ENCODE measurements at regions not wholly inside any gene's neighbourhood (a gene's known extent, or its start where the extent isn't known, plus 50 kb on each side); places are given as distances from the start of the nearest gene placed in this dataset.
"Not testable (repeated sequence)": the region's sequence is repeated elsewhere in the genome, so short reads cannot be mapped to it uniquely, and the experiment has no call there.

DNA sequence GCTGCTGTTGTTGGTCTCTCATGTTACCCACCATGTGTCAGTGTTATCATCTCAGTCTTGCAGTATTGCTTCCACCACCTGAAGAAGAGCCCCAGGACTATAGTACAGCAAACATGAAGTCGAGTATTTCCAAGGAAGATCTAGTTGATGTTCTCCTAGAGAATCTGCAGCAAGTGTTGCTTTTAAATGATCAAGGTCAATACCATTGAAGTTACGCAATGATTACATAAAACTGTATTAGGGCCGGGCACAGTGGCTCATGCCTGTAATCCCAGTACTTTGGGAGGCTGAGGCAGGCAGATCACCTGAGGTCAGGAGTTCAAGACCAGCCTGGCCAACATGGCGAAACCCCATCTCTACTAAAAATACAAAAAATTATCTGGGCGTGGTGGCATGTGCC lies 173.9 kb downstream of the TJP1 start:
- DNase-seq (ENCODE audit: low spot score) = not testable (repeated sequence)

DNA sequence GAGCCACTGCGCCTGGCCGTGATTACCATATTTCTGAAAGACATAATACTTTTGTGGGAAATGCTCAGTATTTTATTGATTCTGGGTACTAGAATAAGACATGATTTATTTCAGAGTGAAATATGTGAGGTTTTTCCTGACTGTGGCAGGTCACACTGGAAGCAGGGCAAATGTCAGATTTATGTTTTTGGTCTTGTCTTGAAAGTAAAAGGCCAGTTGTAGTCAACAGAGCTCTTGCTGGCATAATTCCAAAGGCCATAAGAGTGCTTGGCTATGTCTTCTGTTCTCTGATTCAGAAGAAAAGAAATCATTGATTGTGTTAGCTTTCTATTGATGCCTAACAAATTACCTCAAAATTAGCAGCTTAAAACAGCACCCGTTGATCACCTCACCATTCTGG lies 176.4 kb downstream of the TJP1 start:
- no peak for DNase-seq (ENCODE audit: low spot score)

DNA sequence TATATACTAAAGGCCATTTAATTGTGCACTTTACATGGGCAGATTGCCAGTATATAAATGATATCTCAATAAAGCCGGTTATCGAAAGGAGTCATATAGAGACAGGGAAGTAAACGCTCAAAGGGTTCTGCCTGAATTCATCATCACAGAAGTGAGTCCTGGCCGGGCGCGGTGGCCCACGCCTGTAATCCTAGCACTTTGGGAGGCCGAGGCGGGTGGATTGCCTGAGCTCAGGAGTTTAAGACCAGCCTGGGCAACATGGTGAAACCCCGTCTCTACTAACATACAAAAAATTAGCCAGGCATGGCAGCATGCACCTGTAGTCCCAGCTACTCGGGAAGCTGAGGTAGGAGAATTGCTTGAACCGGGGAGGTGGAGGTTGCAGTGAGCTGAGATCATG lies 177.9 kb downstream of the TJP1 start:
- not testable (repeated sequence) for DNase-seq (ENCODE audit: low spot score)

DNA sequence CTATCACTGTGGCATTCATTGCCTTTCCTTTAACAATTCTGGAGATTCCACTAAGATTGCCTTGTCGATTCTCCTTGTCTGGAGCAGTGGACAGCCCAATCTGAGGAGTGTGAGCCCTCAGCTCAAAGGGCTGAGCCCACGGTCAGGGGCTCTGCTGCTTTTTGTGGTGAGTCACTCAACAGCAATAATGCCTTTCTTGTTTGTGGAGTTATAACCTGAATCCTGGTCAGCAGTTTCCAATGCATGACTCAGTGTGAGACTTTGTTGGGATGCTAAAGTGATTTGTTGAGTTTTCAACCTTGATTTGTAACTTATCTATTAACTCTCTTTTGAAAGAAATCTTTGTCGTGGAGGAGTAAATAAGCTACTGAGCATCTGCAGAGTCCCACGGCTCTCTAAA lies 183.5 kb downstream of the TJP1 start:
- DNase-seq (ENCODE audit: low spot score) = no peak

DNA sequence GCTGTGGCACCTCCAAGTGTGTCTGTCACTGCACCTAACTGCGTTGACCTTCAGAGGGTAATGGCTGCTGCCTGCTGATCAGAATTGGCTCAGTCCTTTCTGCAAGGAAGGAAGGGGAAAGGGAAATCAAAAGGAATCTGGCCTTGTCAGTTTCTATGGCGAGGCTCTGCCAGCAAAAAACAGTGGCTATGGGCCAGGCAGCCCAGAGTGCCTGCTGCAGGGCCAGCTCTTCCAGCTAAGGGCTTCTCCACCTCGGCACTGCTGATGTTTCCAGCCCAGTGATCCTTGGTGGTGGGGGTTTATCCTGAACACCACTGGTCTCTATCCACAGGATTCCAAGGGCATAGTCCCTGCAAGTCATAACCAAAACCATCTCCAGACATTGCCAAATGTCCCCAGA lies 184.3 kb downstream of the TJP1 start:
- DNase-seq (ENCODE audit: low spot score) = no peak

DNA sequence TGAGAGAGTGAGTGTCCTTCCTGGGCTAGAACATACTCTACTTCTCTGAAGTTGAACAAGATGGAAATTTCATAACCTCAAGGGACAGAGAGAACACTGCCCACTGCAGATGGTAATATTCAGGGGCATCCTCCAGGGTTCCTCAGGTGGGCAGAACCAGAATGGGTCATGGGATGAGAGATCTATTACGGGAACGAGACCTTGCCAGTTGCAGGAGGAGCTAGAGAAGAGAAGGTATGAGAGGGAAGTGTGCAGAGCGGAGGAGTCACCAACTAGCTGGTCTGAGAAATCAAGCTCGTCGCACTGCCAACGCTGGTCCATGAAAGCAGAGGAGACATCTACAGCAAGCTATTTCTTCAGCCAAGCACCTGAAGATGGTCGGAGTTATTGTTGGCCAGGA lies 184.7 kb downstream of the TJP1 start:
- DNase-seq (ENCODE audit: low spot score) = no peak

DNA sequence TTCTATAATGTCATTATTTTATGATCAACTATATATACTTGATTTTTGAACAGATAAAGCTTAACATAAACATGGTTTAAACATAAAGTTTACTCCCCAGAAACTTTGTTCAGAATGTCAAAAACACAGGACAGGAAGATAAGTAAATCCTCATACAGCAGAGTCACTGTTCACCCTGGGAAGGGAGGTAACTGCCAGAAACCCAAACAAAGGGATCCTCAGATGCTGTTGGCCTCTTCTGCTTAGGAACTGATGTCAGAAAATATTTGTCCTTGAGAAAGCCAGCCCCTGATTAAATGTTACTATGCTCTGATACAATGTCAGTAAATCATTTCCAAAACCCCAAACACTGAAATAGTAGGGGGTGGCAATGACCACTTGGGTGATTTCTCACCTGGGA lies 185.3 kb downstream of the TJP1 start:
- no peak for DNase-seq (ENCODE audit: low spot score)

DNA sequence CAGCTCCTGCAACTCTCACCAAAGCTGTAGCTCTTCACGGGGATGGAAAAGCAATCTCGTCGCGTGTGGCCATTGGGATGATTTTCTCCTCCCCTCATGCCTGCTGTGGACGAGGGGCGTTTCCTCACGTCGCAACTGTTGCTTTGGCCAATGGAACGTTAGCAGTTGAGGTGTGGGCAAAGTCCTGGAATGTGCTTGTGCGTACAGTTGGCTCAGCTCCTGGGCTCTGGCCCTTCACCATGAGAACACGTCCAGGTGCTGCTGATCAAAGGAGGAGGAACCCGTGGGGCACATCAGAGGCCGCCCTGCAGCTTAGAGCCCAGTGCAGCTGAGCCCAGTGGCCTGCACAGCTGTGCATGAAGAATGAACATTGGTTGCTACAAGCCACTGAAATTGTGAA lies 186.1 kb downstream of the TJP1 start:
- no peak for DNase-seq (ENCODE audit: low spot score)

DNA sequence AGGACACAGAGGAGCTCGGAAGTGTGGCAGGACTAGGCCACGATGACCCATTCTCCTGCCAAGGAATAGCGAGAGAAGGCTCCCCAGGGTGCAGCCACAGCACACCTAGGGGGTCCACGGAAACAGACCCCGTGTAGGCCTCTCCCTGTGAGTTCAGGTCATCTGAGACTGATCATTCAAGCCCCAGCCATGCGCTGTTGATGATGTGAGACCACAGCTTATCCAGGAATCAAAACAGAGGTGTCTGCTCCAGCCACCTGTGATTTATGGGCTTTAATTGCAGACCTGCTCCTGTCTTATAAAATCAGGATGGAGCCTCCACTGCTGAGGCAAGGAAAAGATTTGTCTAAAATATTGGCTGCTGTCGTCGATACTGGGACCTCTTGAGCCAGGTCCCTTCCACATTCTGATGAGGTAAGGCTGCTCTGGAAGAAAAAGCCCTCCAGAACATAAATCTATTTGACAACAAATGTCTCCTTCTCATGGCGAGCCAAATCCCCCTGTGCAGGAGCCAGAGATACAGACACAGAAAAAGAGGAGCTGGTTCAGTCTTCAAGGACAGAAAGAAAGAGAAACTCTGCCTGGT lies 186.7 kb downstream of the TJP1 start:
- no peak for DNase-seq (ENCODE audit: low spot score)

DNA sequence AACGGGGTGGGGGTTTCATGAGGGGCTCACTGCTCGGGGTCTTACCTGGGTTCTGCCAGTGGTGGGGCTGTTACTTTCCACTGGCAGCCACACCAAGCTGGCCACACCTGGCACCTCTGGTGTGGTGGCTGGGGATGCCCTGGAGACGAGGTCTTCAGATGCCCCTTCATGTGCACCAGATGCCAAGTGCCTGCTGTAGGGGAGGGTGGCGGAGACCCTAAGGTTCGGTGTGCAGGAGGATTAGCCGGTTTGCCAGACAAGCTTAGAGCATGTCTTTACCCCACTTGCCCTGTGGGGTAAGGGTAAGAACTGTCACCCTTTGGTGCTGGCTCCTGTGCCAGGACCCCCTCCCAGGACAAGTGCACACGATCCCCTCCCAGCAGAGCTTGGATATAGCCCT lies 188.3 kb downstream of the TJP1 start:
- no peak for DNase-seq (ENCODE audit: low spot score)

DNA sequence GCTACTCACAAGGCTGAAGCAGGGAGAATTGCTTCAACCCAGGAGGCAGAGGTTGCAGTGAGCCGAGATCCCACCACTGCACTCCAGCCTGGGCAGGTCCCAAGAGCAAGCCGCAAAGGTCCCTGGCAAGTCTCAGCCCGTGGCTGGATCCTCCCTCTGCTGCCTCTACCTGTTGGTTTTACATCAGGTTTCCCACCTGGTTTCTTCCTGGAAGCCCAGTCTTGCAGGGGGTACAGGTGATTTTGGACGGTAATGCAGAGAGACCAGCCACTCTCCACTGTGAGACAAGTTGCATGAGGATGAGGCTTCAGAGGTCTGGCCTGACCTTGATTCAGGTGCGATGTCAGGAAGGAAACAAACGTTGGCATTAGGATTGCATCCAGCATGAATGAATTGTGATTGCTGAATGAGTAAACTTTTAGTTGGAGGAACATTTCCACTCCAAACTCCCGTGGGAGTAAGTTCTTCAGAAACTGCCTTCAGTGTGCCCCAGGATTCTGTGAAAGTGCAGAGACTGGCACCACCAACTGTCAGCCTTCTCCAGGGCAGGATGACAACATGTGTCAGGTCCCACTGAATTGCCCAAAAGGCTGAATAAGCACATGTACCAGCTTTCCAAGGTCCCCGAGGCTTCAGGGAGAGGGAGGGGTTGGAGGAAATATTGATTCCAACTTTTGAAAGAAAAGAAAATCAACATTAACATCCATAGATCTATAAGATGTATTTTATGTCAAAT lies 189.4 kb downstream of the TJP1 start:
- no peak for DNase-seq (ENCODE audit: low spot score)

DNA sequence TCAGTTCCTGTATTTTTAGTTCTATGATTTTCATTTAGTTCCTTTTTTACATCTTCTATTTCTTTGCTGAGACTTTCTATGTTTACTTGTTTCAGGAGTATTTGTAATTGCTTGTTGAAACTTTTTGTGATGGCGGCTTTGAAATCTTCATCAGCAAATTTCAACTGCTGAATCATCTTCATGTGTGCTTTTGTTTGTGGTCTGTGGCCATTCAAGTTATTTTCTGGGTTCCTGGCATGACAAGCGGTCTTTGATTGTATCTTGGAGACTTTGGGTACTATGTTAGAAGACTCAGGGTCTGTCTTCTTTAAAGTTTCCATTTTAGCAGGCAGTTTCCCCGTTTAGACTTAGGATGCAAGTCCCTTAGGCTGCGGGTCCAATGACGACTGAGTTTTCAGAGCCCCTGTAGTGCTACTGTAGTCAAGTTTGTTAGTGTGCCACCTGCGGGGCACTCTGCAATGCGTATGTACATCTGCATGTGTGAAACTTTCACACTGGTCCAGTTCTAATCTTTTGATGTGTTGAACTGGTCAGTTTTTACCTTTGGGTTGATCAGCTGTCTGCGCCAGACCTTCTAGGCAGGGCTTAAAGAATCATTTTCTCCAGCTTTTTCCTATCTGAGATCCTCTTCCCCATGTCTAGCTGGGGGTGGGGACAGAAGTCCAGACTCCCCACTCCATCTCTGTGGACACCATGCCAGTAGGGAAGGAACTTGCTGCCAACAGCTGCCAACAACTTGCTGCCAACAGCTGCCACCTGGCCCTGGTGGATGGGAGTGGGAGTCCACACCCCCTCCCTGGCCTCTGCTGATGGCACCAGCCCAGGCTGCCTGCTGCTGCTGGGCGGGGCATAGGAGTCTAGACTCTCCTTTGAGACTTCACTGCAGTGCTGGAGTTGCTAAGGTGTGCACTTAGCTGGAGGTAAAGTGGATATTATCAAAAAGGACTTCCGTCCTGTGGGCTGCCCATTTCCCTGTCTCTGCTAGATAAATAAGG lies 190.9 kb downstream of the TJP1 start:
- DNase-seq (ENCODE audit: low spot score) = no peak

DNA sequence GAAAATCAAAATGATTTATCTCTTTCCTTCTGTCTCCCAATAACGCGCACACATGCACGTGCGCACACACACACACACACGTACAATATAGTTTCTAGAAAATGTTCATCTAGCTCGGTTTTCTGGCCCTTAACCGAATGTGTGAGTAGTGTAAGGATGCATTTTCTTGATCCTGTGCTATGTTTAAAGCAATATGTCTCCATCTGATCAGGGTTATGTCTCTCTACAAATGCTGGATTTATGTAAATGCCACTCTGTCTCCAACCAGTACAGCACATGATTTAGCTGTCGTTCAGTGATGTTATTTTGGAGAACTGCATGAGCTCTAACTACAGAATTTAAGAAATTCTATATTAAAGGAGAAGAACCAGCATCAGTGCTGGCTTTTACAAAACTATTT lies 198.0 kb downstream of the TJP1 start:
- no peak for DNase-seq (ENCODE audit: low spot score)

DNA sequence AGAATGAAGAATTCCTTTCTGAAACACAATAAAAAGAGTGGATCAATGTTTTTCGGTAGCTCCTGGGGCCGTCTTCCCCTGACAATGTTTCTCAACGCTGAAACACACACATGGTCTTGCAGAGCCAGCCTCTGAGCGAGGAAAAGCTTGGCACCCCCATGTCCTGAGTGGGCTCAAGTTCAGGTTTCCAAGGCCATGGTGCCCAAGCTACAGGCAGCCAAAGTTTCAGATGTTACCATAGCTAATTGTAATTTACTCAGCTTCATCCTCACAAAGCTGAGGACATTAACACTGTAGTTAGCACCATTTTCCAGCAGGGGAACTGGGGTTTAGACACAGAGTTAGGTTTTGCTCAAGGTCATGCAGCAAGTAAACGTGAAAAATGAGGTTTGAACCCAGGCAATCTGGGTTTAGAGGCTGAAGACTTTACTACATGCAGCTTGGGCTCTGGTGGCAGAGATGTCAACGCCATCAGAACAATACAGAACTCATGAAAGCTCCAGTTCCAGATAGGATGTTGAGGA lies 199.1 kb downstream of the TJP1 start:
- no peak for DNase-seq (ENCODE audit: low spot score)

DNA sequence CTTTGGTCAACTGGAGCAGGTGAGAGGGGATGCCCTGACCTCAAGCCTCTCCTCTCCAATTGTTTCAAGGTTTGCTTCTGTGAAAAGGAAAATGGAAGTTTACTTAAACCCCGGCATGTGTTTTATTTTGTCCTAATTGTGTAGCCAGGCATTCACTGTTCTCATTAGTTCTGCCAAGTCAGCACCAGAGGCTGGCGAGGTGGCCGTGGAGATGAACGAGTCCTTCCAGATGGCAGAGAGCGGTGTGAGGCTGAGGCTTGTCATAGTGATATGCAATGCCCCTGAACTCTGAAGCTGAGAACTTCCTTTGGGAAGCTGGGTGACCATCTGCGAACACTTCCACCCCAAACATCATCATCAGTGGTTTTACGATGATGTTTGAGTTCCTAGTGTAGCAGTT lies 199.6 kb downstream of the TJP1 start:
- DNase-seq (ENCODE audit: low spot score) = no peak

DNA sequence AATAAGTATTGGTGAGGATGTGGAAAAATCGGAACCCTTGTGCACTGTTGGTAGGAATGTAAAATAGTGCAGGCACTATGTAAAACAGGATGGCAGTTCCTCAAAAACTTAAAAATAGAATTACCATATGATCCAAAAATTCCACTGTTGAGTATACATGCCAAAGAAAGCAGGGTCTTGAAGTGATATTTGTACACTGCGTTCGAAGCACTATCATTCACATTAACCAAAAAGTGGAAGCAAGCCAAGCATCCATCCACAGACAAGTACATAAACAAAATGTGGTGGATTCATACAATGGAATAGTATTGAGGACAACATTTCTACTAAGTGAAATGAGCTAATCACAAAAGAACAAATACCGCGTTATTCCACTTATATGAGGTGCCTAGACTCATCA lies 200.7 kb downstream of the TJP1 start:
- no peak for DNase-seq (ENCODE audit: low spot score)

DNA sequence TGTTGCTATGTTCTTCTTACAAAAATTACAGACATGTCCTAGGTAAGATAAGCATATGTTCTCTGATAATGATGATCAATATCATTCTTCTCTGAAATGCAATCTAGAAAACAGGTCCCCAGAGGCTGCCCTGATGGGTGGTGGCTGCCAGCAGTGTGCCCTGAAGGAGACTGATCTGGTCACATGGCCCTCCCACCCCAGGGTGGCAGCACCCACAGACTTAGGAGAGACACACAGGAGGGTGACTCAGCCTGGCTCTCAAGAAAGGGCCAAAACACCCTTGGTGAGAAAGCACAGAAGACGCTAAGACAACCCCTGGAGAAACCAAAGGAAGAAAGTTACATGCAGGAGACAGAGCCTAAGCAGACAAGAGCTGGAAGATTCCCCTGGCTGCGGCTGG lies 203.7 kb downstream of the TJP1 start:
- DNase-seq (ENCODE audit: low spot score) = no peak

DNA sequence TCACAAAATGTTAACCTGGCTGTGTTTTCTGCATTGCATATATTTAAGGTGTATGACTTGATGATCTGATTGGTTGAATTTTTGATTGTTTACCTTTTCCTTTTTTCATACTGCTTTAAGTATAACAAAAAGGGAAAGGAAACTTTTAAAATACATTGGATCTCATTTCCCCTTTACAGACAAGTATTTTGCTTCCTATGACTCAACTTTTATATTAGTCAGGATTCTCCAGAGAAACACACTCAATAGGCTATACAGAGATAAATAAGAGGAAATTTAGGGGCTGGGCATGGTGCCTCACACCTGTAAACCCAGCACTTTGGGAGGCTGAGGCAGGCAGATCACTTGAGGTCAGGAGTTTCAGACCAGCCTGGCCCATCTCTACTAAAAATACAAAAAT lies 205.8 kb downstream of the TJP1 start:
- DNase-seq (ENCODE audit: low spot score) = no peak

DNA sequence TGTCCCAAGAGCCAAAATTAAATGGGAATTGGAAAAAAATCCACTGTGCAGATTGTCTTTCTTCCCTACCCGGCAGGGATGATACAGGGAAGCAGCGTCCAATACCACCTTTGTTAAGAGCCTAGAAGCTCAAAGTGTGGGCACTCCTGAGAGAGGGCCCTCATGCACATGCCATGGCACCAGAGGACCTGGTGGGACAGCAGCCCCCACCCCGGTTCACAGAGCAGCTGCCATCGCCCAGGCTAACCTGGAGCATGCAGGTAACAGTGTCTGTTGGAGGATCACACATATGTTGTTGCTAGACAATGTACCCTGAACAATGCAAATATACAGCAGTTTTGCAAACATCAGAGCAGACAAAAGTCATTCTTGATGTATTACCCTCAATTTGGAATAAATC lies 206.5 kb downstream of the TJP1 start:
- DNase-seq (ENCODE audit: low spot score) = no peak

DNA sequence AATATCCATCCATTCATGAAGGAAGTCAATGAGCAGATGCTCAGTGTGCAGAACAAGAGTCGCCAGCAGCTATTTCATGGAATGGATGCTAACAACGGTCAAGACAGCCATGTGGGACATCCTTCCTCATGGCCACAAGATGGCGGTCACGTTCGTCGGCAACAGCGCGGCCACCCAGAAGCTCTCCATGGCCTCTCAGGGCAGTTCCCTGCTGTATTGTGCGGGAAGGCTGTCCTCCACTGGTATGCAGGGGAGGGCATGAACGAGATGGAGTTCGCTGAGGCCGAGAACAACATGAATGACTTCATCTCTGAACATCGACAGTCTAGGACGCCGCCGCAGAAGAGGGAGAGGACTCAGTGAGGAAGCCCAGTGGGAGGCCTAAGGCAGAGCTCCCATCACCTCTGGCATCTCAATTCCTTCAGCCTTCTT lies 208.3 kb downstream of the TJP1 start:
- no peak for DNase-seq (ENCODE audit: low spot score)

DNA sequence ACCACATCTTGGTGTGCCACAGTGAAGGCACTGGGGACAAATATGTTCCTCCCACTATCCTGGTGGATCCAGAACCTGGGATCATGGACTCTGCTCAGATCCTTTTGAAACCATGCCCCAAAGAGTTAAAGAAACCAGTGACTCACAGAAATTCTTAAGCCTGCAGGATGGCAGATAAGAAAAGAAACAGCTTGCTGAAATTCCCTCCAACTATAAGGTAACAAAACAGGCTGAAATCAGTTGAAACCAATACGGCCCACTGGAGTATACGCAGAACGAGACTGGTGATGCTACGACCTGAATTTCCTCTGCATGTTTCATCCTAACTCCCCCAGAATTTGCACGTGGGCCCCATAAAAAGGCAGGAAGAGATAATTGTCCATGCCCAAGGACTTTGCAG lies 209.6 kb downstream of the TJP1 start:
- DNase-seq (ENCODE audit: low spot score) = no peak

DNA sequence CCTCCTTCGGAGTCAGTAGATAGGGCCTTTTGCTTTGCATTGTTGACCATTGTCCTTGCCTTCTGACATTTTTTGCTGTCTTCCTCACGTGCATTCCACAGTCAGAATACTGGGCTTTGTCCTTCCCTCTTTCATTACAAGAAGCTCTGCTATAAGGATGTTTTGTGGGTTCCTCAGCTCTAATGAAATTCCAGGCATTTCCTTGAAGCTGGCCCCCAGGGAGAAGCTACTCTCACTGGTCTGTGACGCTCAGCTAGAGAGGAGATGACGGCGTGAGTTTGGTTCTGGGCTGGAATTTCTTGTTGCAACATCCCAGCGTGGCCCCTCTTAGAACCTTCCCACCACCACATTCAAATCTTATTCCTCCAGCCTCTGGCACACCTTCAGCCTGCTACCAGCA lies 210.2 kb downstream of the TJP1 start:
- DNase-seq (ENCODE audit: low spot score) = peak; percentile 69

DNA sequence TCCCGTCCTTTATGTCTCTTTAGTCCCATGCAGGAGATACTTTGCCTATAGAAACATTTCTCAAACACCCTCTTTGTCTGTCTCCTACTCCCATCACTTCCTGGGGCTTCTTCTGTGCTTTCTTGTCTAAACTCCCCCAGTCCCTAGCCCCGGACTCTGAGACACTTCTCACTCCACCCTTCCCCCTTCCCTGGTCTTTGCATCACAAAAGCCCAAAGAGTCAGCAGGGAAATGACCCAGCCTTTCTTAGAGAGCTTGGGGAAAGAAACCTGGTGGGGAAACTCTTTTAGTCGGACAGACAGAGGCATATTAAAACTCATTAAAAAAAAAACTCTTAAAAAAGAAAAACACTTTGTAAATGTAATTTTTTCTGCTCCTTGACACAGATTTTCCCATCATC lies 211.2 kb downstream of the TJP1 start:
- no peak for DNase-seq (ENCODE audit: low spot score)

Data from AG08396 (cell line).